GM21737 (cell line): ENCODE measurements at regions not wholly inside any gene's neighbourhood (a gene's known extent, or its start where the extent isn't known, plus 50 kb on each side); places are given as distances from the start of the nearest gene placed in this dataset.

Experiments
- ATAC-seq: cut with Tn5 transposase; IDR thresholded peaks from one replicate; pipeline ENCODE4 v1.9.1; 2021; ENCODE audit warnings: mild to moderate bottlenecking, moderate library complexity; ENCODE audit not compliant: unreplicated experiment

DNA sequence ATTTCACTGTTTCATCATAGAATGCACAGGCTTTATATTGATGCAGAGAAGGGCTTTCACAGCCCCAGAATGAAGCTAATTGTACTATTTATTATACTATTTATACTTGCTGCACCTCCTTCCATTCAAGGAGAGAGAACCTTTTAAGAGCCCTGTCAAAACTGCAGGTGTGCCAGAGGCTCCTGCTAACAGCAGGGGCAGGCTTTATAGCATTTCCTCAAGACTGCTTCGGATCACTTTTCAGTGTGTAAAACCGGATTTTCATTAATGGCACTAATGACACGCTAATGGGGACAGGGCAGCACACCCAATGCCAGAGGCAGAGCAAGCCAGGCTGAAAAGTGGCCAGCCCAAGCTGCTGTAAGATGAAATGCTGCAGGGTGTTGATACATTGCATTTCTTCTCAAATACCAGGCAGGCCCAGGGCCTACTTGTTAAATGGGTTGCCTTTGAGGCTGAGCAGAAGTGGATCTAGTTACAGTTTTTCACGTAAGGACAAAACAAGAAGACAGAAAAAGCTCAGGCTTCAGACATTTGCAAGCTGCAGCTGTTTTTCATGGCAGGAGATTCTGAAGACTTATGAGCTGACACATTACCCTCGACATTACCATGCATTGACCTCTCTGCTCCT is 487.7 kb upstream of the BTBD3 start:
- ATAC-seq = no peak

DNA sequence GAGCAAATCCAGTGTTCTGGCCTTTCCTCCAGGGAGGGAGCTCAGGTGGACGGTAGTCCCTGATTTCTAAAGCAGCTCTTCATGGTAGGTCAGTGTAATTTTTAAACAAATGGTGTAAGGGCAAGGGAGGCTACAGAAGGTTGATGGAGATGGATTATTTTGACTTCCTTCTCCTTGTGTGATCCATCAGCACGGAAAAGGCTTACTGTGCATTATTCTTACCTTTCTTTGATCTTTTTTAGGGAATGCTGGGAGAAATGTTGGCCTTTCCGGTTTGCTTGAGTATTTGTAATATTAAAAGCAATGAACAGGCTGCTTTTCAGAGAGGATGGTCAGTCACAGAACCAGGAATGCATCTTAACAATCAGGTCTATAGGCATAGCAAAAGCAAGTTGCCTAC is 487.0 kb upstream of the BTBD3 start:
- ATAC-seq = no peak

DNA sequence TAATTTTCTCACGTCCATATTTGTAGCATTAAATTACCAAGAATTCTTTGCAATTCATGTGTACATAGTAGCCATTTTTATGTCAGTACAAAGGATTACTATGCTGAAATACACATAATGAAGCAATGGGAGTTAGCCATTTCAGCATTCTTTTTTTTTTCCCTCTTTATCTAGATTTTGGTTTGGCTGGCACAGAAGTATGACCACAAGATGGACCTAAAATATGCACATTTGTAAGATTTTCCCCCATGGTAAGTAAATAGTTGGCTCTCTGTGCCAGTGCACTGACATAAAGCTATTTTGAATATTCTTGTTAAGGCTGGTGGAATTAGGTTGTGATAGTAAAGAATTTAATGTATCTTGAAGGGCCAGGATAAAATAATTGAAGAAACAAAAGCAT is 486.1 kb upstream of the BTBD3 start:
- ATAC-seq = no peak

DNA sequence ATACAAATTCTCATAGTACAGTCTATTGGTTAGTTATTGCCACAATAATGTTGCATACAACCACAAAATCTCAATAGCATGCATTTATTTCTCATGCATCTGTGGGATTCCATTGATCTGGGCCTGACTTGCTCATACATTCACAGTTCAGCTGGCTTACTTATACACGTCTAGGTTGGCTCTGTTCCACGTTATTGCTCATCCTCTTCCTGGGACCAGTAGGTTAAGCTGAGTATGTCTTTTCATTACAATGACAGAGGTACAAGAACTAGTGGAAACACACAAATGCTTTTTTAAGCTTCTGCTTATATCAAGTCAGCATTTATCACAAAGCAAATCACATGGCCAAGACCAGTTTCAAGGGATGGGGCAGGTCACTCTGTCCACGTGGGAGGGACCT is 485.3 kb upstream of the BTBD3 start:
- ATAC-seq = no peak

DNA sequence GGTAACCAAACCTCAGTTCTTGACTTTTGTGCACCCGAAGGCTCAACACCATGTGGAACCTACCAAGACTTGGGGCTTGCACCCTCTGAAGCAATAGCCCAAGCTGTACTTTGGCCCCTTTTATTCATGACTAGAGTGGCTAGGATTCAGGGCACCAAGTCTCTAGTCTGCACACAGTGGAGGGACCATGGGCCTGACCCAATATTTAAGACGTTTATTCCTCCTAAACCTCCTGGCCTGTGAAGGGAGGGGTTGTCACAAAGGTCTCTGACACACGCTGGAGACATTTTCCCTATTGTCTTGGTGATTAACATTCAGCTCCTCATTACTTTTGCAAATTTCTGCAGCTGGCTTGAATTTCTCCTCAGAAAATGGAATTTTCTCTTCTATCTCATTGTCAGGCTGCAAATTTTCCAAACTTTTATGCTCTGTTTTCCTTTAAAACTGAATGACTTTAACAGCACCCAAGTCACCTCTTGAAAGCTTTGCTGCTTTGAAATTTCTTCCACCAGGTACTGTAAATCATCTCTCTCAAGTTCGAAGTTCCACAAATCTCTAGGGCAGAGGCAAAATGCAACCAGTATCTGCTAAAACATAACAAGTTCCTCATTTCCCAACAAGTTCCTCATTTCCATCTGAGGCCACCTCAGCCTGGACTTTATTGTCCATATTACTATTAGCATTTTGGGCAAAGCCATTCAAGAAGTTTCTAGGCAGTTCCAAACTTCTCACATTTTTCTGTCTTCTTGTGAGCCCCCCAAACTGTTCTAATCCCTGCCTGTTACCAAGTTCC is 481.4 kb upstream of the BTBD3 start:
- no peak for ATAC-seq

DNA sequence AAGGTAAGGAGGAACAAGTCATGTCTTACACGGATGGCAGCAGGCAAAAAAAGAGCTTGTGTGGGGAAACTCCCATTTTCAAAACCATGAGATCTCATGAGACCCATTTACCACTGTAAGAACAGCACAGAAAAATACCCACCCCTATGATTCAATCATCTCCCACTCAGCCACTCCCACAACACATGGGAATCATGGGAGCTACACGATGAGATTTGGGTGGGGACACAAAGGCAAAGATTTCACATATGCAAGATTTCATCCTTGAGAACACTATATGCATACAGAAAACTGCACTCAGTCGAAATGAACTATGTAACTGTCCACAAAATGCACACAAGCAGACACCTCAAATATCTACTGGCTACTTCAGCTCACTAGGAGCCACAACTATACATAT is 480.6 kb upstream of the BTBD3 start:
- ATAC-seq = no peak

DNA sequence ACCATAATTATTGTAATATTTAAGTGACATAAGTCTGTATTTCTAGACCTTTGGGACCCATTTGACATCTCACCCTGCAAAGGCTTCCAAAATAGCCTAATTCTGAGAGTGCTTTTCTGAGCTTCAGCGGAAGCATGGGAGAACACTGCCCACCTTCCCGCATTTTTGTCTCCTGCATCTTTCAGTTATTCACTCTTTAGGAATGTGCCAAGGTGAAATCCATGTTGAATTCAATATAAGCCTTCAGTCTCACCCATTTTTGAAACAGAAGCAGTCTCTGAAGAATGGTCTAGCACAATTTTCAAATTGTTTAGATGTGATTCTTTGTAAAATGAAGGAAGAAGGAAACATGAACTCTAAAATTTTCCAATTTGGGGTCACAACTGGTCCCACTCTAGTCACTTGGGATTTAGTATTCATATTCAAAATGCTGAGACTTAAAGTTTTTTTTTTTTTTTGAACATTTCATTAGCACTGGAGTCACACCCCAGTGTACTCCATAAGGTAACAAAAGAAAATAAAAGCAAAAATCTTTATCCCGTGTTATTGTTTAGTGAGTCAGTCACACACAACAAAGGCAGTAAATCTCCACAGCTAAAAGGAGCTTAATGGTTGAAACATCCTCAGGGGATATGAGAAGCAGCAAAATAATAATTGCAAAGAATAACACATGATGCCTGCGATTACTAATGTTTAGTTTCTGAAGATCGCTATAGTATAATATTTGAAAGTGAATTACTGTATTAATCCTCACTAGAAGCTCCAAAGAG is 479.9 kb upstream of the BTBD3 start:
- ATAC-seq = no peak

DNA sequence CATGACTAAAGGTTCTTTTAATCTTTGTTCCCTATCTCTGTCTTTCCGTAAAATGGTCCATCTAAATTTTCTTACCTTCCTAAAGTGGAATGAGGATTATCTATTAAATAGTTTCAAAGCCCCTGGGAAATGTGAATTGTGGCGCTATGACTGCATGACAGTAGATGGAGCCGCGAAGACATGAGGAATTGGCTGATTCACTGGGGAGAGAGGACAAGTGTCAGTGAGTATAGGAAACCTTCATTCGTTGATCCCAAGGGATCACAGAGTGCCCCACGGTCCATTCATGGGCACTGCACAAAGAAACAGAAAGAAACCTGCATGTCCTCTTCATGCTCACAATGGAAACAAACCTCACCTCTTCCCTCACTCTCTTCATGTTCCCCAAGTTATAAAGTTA is 479.3 kb upstream of the BTBD3 start:
- no peak for ATAC-seq

DNA sequence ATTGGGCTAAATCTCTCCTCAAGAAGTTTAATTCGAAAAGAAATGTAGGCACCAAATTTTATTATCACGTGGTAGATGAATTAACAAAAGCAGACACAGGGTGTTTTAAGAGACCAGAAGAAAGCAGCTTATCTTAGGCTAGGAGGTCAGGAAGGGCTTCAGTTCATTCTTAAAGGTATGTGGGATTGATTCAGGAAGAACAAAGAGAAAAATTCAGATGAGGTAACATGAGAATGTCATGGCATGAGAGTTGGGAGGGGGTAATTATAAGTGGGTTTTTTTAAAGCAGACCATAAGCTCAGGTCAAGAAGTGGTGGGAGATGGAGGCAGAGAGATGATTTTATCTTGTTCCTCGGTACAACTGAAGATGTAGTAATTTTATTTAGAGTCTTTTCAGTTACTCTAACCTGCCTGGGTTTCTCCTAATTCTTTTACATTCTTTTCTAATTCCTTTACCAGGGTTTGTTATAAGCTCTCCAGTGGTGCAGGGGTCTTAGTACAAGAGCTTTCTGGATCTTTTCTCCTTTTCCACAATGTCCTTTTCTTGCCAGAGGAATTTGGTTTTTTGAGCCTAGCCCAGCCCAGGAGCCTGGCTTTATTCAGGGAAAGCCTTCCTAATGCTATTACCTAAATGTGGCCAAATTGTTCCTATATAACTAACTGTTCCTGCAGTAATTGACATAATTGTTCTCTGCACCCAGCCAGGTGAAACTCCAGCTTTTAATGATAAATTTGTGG is 474.1 kb upstream of the BTBD3 start:
- ATAC-seq = no peak

DNA sequence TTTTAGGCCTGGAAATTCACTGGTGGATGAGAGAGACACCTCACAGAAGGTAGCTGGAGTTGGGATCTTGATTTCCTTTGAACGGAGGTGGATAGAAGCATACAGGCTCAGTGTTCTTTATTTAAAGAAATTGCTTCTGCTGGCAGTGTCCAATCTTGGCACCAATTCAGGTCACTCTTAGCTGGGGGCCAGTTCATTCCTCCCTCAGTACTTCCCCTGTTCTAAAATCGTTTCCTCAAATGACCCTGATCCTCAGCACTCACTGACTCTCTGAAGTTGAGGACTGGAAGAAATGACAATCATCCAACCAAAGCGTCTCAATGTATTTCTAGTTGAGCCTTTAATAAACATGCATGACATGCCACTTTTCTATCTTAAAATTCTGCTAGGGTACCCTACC is 472.5 kb upstream of the BTBD3 start:
- no peak for ATAC-seq

DNA sequence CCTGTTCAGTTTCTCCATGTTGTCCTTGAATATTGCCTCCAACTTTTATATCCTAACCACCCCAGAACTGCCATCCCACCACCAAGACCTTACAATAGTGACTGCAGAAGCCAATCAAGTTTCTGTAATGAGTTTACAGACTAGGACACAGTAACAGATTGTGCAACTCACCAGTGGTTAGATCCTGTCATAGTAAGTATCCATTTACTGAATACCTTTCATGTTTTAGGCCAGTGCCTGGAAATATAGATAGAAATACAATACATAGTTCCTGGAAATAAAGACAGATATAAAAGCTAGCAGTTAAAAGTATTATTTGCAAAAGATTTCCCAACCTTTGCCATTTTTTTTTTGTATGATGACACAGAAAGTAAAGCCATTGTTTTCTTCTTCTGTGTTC is 471.8 kb upstream of the BTBD3 start:
- no peak for ATAC-seq

DNA sequence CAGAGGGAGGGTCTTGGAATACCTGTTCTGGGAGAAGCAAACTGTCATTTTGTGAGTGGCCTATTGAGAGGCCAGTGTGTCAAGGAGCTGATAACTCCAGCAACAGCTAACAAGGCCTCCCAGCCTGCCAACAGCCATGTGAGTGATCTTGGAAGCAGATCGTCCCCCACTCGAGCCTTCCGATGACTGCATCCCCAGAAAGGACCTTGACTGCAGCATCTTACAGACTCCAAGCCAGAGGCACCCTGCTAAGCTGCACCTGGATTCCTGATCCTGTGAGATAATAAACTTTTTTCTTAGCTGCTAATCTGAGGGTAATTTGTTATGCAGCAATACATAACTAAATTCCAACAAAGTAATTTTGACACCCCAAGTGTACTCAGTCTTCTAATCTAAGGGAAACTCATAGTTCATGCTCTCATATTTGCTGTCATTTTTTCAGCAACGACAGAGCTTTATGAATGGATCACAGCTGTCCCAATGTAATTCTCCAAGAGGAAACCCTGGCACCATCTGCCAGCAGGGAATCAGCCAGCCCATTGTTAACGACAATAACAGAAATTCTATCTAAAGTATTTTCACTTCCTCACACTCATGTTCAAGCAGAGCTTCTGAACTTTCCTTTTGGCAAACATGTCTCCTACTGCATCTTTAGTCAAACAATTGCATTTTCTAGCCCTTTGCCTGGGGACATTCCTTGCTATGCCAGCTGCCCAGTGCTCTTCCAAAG is 470.2 kb upstream of the BTBD3 start:
- ATAC-seq = no peak

DNA sequence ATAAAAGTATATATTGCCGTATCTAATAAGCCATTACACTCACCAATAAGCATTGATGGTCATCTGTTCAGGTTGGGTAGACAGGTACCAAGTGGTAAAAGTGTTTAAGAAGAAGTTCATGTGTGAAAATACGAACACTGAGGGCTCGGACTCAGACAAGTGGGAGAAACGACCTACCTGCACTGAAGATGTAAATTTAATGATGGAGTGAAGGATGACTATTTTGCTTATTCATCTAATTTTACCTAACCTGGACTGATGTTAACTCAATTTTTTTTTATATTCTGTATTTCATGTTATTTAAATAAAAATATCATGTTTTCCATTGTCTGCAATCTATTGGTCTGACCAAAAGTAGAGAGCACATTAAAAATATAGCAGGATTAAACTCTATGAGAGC is 469.1 kb upstream of the BTBD3 start:
- ATAC-seq = no peak

DNA sequence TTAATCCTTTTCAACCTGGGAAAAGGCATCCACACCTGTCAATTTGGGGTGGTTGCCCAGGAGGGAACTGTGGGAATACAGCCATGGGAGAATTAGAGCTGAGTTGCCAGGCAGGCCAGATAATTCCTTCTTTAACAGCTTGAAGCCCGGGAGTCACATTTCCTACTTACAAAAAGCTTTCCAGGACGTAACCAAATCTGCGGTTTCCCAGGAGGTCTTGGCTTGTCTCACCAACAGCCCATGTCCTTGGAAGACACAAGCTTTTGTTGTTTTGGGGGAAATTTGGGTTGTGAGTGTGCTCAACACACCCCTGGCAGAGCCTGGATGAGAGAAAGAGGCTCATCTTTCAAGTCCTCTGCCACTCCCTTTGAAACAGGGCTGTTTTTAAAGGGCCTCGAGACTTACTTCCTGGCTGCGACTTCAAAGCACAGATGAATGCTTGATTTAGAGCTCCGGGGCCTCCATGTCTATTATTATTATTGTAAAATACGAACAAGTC is 465.9 kb upstream of the BTBD3 start:
- no peak for ATAC-seq

DNA sequence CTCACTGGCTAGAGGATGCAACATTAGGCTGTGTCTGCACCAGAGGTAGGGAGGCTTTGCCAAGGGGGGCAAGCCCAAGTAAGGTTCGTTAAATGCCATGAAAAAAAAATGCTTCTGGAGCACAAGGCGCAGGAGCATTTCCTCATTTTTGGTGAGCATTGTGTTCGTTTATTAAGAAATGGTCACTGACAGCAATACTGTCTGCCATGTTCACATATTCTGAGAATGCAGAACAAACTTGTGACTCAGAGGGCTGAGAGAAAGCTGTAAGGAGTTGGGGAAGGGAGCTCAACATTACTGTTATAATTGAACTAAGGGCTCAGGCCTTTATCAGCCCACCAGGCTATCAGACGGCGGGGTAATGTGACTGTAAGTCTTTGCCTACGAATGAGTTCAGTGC is 465.4 kb upstream of the BTBD3 start:
- no peak for ATAC-seq

DNA sequence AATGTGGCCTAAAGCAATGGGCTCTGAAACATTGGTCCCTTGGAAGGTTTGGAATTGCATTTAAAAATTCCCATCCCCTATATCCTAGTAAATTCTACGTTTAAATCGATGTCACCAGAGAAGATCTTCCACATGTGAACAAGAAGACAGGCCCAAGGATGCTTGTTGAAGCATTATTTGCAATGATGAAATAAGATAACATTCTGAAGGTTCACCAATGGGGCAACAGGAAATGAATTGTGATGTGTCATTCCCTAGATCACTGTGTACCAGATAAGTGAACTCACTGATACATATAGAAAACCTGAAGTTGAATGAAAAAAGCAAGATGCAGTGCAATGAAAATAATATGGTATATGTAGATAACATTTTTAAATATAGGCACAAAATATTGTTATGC is 464.3 kb upstream of the BTBD3 start:
- ATAC-seq = no peak

DNA sequence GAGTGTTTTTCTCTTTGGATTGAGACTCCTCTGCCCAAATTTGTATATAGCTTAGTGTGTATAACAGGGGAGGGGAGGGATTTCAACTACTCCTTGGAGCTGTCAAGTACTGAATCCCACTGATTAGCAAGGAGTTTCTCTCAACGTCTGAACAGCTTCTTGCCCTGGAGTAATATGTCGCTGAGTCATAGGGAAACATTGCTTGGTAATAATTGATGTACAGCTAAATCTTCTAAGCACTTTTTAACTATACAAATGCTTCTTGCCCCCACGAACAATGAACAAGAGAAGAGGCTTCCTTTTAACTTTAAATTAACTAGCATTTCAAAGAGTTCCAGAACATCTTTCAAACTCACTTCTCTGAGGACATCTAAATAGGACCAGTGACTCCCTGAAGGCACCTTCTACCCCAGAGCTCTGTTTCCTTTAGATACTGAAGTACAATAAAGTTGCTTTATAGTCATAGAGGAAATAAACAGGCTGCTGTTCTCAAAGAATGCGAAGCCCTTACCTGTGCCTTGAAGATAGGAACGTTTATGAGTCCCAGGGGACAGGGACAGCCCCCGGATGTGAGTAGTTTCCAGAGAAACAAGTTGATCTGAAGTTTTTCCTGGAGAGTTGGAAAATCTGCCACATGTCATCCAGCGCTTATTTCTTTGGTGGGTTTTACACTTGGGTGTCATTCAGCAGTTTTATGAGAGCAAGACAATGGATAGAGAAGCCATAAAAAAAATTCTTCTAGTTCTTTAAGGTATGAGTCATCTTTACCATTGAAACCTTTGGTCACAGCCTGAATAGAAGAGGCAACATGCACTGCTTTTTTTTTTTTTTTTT is 462.5 kb upstream of the BTBD3 start:
- peak; percentile 40 for ATAC-seq

DNA sequence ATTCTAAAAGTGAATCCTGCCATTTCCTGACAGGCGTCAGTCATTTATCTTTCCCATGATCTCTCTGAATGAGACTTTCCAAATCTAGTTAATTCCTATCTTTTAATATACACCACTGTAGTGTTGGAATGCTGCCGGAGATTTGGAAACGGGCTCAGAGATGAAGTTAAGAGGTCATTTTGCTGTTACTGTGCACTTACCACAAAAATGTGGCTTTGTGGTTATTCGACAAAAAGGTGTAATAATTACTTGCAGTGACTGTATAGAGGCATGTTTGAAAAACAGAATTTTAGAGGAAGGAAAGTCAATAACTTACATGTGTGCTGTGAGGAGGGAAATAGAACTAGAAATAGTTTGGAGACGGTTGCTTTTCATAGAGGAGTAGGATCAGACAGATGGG is 460.2 kb upstream of the BTBD3 start:
- ATAC-seq = no peak

DNA sequence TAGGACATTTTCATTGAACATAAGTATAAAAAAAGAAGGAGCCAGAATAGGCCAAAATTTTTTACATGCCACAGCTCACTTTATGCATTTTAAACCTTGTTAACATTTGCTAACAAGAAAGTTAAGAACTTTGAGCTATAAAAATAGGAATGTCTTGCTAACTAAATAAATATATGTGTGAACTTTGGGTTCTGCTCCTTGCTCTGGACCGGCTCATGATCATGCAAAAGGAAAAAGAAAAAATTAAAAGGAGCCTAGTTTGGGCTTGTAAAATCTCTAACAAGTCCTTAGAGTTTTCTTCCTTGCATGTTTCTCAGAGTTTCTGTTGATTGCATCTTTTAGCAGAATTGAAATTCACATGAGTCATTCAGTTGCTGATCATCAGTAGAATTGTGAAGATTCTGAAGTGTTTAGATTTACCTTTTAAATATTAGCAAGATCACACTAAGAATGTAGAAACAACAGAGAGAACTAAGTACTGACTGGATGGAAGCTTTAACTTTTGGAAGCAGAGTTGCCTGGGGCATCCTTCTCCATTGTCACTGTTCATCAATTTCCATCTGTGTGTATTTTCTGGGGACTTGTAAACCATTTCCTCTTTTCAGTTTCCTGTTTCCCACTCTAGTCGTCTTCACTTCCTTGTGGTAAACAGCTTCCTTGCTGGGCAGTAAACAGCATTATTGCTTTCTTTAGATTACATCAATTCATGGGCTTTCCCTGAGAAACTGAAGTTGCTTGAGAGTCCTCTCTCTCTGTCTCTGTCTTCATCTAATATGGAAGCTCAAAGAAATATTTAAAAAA is 458.4 kb upstream of the BTBD3 start:
- no peak for ATAC-seq
